ENCODE measurements at regions not wholly inside any gene's neighbourhood (a gene's known extent, or its start where the extent isn't known, plus 50 kb on each side); places are given as distances from the start of the nearest gene placed in this dataset.

GRCh38 chr1:96220651-96221050 lies 500.9 kb upstream of the PTBP2 start:
- TF ChIP-seq EZH2 (IDR thresholded peaks at IDR 0.05; ENCODE audit: low read depth) (no peak), CTCF (conservative IDR thresholded peaks at IDR 0.05) (no peak)

Measured in PC-9 (cell line).